ENCODE measurements at regions not wholly inside any gene's neighbourhood (a gene's known extent, or its start where the extent isn't known, plus 50 kb on each side); places are given as distances from the start of the nearest gene placed in this dataset.

GRCh38 chr5:105581988-105582690 lies 2019.5 kb upstream of the NUDT12 start:
- TF ChIP-seq POLR2AphosphoS5 (IDR thresholded peaks at IDR 0.05; ENCODE audit: borderline replicate concordance, low read depth, low read length) (no peak), EZH2 (IDR thresholded peaks at IDR 0.05) (no peak), FOXP2 (optimal IDR thresholded peaks at IDR 0.05; ENCODE audit: control extremely low read depth, extremely low read length, insufficient read depth) (no peak)
- H3K9me3 ChIP-seq (ENCODE audit: low read depth, low read length), result no peaks in the 10 kb centered on the region
- 0 out of 2 replicates have a peak overlapping the region, but pooled peaks have one; percentile 20 for H3K27ac ChIP-seq
- H3K4me3 ChIP-seq, result 0 out of 2 replicates have a peak overlapping the region, but pooled peaks have one; percentile 7
- DNase-seq (ENCODE audit: low read depth, low spot score), result no peak
- no peak overlapping the region for H3K9ac ChIP-seq (ENCODE audit: insufficient read length)
- H3K36me3 ChIP-seq (ENCODE audit: insufficient read depth, low read length), result no peaks in the 10 kb centered on the region

- no peak overlapping the region for H3K9ac ChIP-seq (ENCODE audit: insufficient read length)
- H3K4me3 ChIP-seq, result no peak overlapping the region
- no peak for TF ChIP-seq POLR2AphosphoS5 (IDR thresholded peaks at IDR 0.05; ENCODE audit: borderline replicate concordance, low read depth, low read length)
- TF ChIP-seq EZH2 (IDR thresholded peaks at IDR 0.05), result no peak
- TF ChIP-seq FOXP2 (optimal IDR thresholded peaks at IDR 0.05; ENCODE audit: control extremely low read depth, extremely low read length, insufficient read depth), result no peak
- H3K27ac ChIP-seq, result no peak overlapping the region
- H3K9me3 ChIP-seq (ENCODE audit: low read depth, low read length), result no peaks in the 10 kb centered on the region
- DNase-seq (ENCODE audit: low read depth, low spot score), result no peak
- H3K36me3 ChIP-seq (ENCODE audit: insufficient read depth, low read length), result no peaks in the 10 kb centered on the region
These were observed 2011.0 kb upstream of the NUDT12 start for GRCh38 chr5:105573575-105573974.

- no peak for TF ChIP-seq POLR2AphosphoS5 (IDR thresholded peaks at IDR 0.05; ENCODE audit: borderline replicate concordance, low read depth, low read length)
- no peak for TF ChIP-seq EZH2 (IDR thresholded peaks at IDR 0.05)
- TF ChIP-seq FOXP2 (optimal IDR thresholded peaks at IDR 0.05; ENCODE audit: control extremely low read depth, extremely low read length, insufficient read depth), result no peak
- H3K4me3 ChIP-seq, result no peak overlapping the region
- DNase-seq (ENCODE audit: low read depth, low spot score), result no peak
These were observed 2002.9 kb upstream of the NUDT12 start for GRCh38 chr5:105565531-105565930.

GRCh38 chr5:105563842-105564241 lies 2001.3 kb upstream of the NUDT12 start:
- no peaks in the 10 kb centered on the region for H3K36me3 ChIP-seq (ENCODE audit: insufficient read depth, low read length)
- H3K4me3 ChIP-seq, result no peak overlapping the region
- no peaks in the 10 kb centered on the region; the same call in 1 of the 2 replicates for H3K9me3 ChIP-seq (ENCODE audit: low read depth, low read length)
- no peak for DNase-seq (ENCODE audit: low read depth, low spot score)
- H3K9ac ChIP-seq (ENCODE audit: insufficient read length), result no peak overlapping the region
- no peak for TF ChIP-seq FOXP2 (optimal IDR thresholded peaks at IDR 0.05; ENCODE audit: control extremely low read depth, extremely low read length, insufficient read depth)
- no peak for TF ChIP-seq EZH2 (IDR thresholded peaks at IDR 0.05)
- H3K27ac ChIP-seq, result no peak overlapping the region

More at GRCh38 chr5:105565531-105565930, 2002.9 kb upstream of the NUDT12 start:
- H3K27ac ChIP-seq, result no peak overlapping the region
- no peaks in the 10 kb centered on the region; the same call in 1 of the 2 replicates for H3K9me3 ChIP-seq (ENCODE audit: low read depth, low read length)
- H3K9ac ChIP-seq (ENCODE audit: insufficient read length), result no peak overlapping the region
- H3K36me3 ChIP-seq (ENCODE audit: insufficient read depth, low read length), result no peaks in the 10 kb centered on the region

GRCh38 chr5:105554568-105555169 lies 1992.1 kb upstream of the NUDT12 start:
- no peak for DNase-seq (ENCODE audit: low read depth, low spot score)
- H3K27ac ChIP-seq, result no peak overlapping the region
- no peak for TF ChIP-seq FOXP2 (optimal IDR thresholded peaks at IDR 0.05; ENCODE audit: control extremely low read depth, extremely low read length, insufficient read depth)
- no peak for TF ChIP-seq EZH2 (IDR thresholded peaks at IDR 0.05)
- TF ChIP-seq POLR2AphosphoS5 (IDR thresholded peaks at IDR 0.05; ENCODE audit: borderline replicate concordance, low read depth, low read length), result no peak
- no peak overlapping the region for H3K9ac ChIP-seq (ENCODE audit: insufficient read length)
- no peaks in the 10 kb centered on the region for H3K9me3 ChIP-seq (ENCODE audit: low read depth, low read length)
- no peaks in the 10 kb centered on the region for H3K36me3 ChIP-seq (ENCODE audit: insufficient read depth, low read length)
- 0 out of 2 replicates have a peak overlapping the region, but pooled peaks have one; percentile 23 for H3K4me3 ChIP-seq

GRCh38 chr5:105544300-105544699 lies 1981.7 kb upstream of the NUDT12 start:
- no peaks in the 10 kb centered on the region for H3K9me3 ChIP-seq (ENCODE audit: low read depth, low read length)
- no peak overlapping the region for H3K9ac ChIP-seq (ENCODE audit: insufficient read length)
- TF ChIP-seq FOXP2 (optimal IDR thresholded peaks at IDR 0.05; ENCODE audit: control extremely low read depth, extremely low read length, insufficient read depth) (no peak), POLR2AphosphoS5 (IDR thresholded peaks at IDR 0.05; ENCODE audit: borderline replicate concordance, low read depth, low read length) (peak; percentile 45; the same call in 1 of the 2 replicates), EZH2 (IDR thresholded peaks at IDR 0.05) (no peak)
- H3K27ac ChIP-seq, result peak overlapping the region; percentile 66; the same call in 1 of the 2 replicates
- H3K36me3 ChIP-seq (ENCODE audit: insufficient read depth, low read length), result no peaks in the 10 kb centered on the region
- H3K4me3 ChIP-seq, result peak overlapping the region; percentile 19; the same call in 1 of the 2 replicates
- peak; percentile 76 for DNase-seq (ENCODE audit: low read depth, low spot score)

- H3K4me3 ChIP-seq, result no peak overlapping the region
- no peaks in the 10 kb centered on the region for H3K36me3 ChIP-seq (ENCODE audit: insufficient read depth, low read length)
- no peak overlapping the region for H3K27ac ChIP-seq
- TF ChIP-seq POLR2AphosphoS5 (IDR thresholded peaks at IDR 0.05; ENCODE audit: borderline replicate concordance, low read depth, low read length) (no peak), FOXP2 (optimal IDR thresholded peaks at IDR 0.05; ENCODE audit: control extremely low read depth, extremely low read length, insufficient read depth) (no peak), EZH2 (IDR thresholded peaks at IDR 0.05) (no peak)
- H3K9me3 ChIP-seq (ENCODE audit: low read depth, low read length), result peaks cover 10% of the 10 kb centered on the region; the same call in 1 of the 2 replicates
- H3K9ac ChIP-seq (ENCODE audit: insufficient read length), result no peak overlapping the region
- no peak for DNase-seq (ENCODE audit: low read depth, low spot score)
These were observed 1974.1 kb upstream of the NUDT12 start for GRCh38 chr5:105536675-105537074.

GRCh38 chr5:105530716-105531261 lies 1968.2 kb upstream of the NUDT12 start:
- no peak for TF ChIP-seq FOXP2 (optimal IDR thresholded peaks at IDR 0.05; ENCODE audit: control extremely low read depth, extremely low read length, insufficient read depth)
- no peak for TF ChIP-seq POLR2AphosphoS5 (IDR thresholded peaks at IDR 0.05; ENCODE audit: borderline replicate concordance, low read depth, low read length)
- no peak for TF ChIP-seq EZH2 (IDR thresholded peaks at IDR 0.05)
- H3K36me3 ChIP-seq (ENCODE audit: insufficient read depth, low read length), result no peaks in the 10 kb centered on the region

More at GRCh38 chr5:105530716-105531261, 1968.2 kb upstream of the NUDT12 start:
- no peak for DNase-seq (ENCODE audit: low read depth, low spot score)
- no peak overlapping the region for H3K4me3 ChIP-seq
- H3K27ac ChIP-seq, result no peak overlapping the region
- H3K9ac ChIP-seq (ENCODE audit: insufficient read length), result no peak overlapping the region
- peaks cover 5% of the 10 kb centered on the region; the same call in 1 of the 2 replicates for H3K9me3 ChIP-seq (ENCODE audit: low read depth, low read length)

Data from SK-N-MC (cell line).